ENCODE measurements at regions not wholly inside any gene's neighbourhood (a gene's known extent, or its start where the extent isn't known, plus 50 kb on each side); places are given as distances from the start of the nearest gene placed in this dataset.
A peak's percentile ranks its signal among the peaks of the same experiment; 100 is the strongest.

GRCh38 chr10:27611236-27611635 lies 107.1 kb downstream of the RAB18 start:
- no peaks in the 10 kb centered on the region for H3K9me3 ChIP-seq (ENCODE audit: insufficient read depth, low read length)
- no peaks in the 10 kb centered on the region for H3K27me3 ChIP-seq (ENCODE audit: insufficient read depth, insufficient read length)
- no peaks in the 10 kb centered on the region for H3K4me1 ChIP-seq (ENCODE audit: insufficient read depth, insufficient read length)
- no peak overlapping the region for H3K4me3 ChIP-seq (ENCODE audit: insufficient read length, low read depth)
- DNase-seq (ENCODE audit: low read depth, low spot score) = no peak
- H3K36me3 ChIP-seq (ENCODE audit: insufficient read depth, insufficient read length, low read length) = no peaks in the 10 kb centered on the region
- TF ChIP-seq ZNF274 (IDR thresholded peaks at IDR 0.05; ENCODE audit: low read depth, low read length) (no peak), YY1 (IDR thresholded peaks at IDR 0.05; ENCODE audit: insufficient read depth, insufficient read length) (no peak), SUZ12 (IDR thresholded peaks at IDR 0.05; ENCODE audit: extremely low read depth, insufficient read depth, insufficient read length) (no peak)
- no peak overlapping the region for H3K9ac ChIP-seq (ENCODE audit: insufficient read length, low read depth)

DNA sequence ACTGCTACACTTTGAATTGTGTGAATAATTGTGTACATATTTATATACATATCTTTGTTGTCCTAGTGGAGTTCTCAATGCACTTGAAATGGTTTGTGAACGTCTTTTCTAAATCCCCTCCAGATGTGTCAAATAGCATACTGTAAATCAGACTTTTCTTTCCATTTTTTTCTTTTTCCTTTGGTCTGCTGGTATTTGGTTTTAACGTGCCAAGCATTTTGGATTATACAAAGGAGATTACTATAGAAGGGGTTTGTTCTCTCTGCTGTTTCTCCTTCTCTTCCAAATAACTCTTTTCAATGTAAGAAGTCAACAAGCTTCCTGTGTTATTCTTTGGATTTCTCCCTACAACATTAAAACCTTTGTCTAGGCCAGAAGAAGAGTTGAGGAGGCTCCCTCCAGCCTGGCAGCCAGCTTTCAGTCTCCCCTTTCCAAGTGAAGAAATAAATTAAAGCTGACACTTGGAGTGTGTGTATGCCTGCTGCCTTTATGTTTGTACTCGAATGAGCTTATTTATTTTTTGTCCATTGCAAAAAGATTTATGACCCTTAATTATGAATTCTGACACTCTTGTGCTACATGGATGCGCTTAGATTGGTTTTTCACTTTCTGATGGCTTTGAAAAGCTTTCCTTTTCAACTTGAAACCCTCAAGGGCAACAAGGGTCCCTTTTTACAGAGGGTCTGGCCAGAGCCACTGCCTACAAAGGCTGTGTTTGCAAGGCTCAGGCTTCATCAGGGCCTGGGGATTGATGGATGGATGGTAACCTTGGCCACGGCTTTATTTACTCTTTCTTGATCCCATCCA lies 107.8 kb downstream of the RAB18 start:
- H3K9me3 ChIP-seq (ENCODE audit: insufficient read depth, low read length) = no peaks in the 10 kb centered on the region
- H3K9ac ChIP-seq (ENCODE audit: insufficient read length, low read depth) = no peak overlapping the region
- no peak for DNase-seq (ENCODE audit: low read depth, low spot score)
- H3K27me3 ChIP-seq (ENCODE audit: insufficient read depth, insufficient read length) = no peaks in the 10 kb centered on the region
- no peaks in the 10 kb centered on the region for H3K4me1 ChIP-seq (ENCODE audit: insufficient read depth, insufficient read length)
- no peak for TF ChIP-seq YY1 (IDR thresholded peaks at IDR 0.05; ENCODE audit: insufficient read depth, insufficient read length)
- no peak for TF ChIP-seq SUZ12 (IDR thresholded peaks at IDR 0.05; ENCODE audit: extremely low read depth, insufficient read depth, insufficient read length)
- no peak for TF ChIP-seq ZNF274 (IDR thresholded peaks at IDR 0.05; ENCODE audit: low read depth, low read length)
- H3K36me3 ChIP-seq (ENCODE audit: insufficient read depth, insufficient read length, low read length) = no peaks in the 10 kb centered on the region
- H3K4me3 ChIP-seq (ENCODE audit: insufficient read length, low read depth) = no peak overlapping the region

GRCh38 chr10:27612551-27613035 lies 108.5 kb downstream of the RAB18 start:
- no peaks in the 10 kb centered on the region for H3K4me1 ChIP-seq (ENCODE audit: insufficient read depth, insufficient read length)
- H3K36me3 ChIP-seq (ENCODE audit: insufficient read depth, insufficient read length, low read length) = no peaks in the 10 kb centered on the region
- TF ChIP-seq YY1 (IDR thresholded peaks at IDR 0.05; ENCODE audit: insufficient read depth, insufficient read length) (no peak), SUZ12 (IDR thresholded peaks at IDR 0.05; ENCODE audit: extremely low read depth, insufficient read depth, insufficient read length) (no peak), ZNF274 (IDR thresholded peaks at IDR 0.05; ENCODE audit: low read depth, low read length) (no peak)
- no peaks in the 10 kb centered on the region for H3K9me3 ChIP-seq (ENCODE audit: insufficient read depth, low read length)
- H3K9ac ChIP-seq (ENCODE audit: insufficient read length, low read depth) = no peak overlapping the region
- no peak for DNase-seq (ENCODE audit: low read depth, low spot score)
- no peak overlapping the region for H3K4me3 ChIP-seq (ENCODE audit: insufficient read length, low read depth)
- H3K27me3 ChIP-seq (ENCODE audit: insufficient read depth, insufficient read length) = no peaks in the 10 kb centered on the region

- H3K27me3 ChIP-seq (ENCODE audit: insufficient read depth, insufficient read length) = no peaks in the 10 kb centered on the region
- H3K9ac ChIP-seq (ENCODE audit: insufficient read length, low read depth) = no peak overlapping the region
- TF ChIP-seq ZNF274 (IDR thresholded peaks at IDR 0.05; ENCODE audit: low read depth, low read length) = no peak
- no peak for TF ChIP-seq YY1 (IDR thresholded peaks at IDR 0.05; ENCODE audit: insufficient read depth, insufficient read length)
- TF ChIP-seq SUZ12 (IDR thresholded peaks at IDR 0.05; ENCODE audit: extremely low read depth, insufficient read depth, insufficient read length) = no peak
- H3K9me3 ChIP-seq (ENCODE audit: insufficient read depth, low read length) = peaks cover 6% of the 10 kb centered on the region; the same call in 1 of the 2 replicates
- no peaks in the 10 kb centered on the region for H3K4me1 ChIP-seq (ENCODE audit: insufficient read depth, insufficient read length)
- no peaks in the 10 kb centered on the region for H3K36me3 ChIP-seq (ENCODE audit: insufficient read depth, insufficient read length, low read length)
- peak; percentile 28 for DNase-seq (ENCODE audit: low read depth, low spot score)
- no peak overlapping the region for H3K4me3 ChIP-seq (ENCODE audit: insufficient read length, low read depth)
These were observed 110.7 kb downstream of the RAB18 start for GRCh38 chr10:27614776-27615175.

DNA sequence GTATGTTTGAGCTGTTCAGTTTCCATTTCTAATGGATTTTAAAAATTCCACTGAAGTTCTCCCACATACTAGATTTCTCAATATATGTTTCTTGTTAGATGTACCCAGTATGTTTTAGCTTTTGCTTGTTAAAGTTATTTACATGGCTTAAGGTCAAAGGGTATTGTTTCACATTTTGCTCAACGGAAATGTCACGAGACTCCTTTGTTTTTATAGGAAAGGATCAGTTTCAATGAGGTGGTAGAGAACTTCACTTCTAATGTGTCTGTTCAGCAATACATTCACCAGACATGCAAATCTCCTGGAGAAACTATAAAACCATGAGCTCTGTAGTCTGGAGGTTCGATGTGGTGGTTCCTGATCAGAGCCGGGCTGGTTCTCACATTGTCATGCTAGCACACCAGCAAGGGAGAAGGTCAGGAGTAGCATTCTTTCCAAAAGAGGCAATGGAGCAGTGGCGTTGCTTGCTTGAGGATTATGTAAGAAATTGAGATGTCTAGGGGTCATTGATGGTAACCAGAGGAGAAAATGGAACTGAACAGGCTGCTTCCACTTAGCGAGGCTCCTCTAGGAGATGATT lies 114.0 kb downstream of the RAB18 start:
- H3K27me3 ChIP-seq (ENCODE audit: insufficient read depth, insufficient read length) = no peaks in the 10 kb centered on the region
- no peak overlapping the region for H3K9ac ChIP-seq (ENCODE audit: insufficient read length, low read depth)
- no peaks in the 10 kb centered on the region for H3K36me3 ChIP-seq (ENCODE audit: insufficient read depth, insufficient read length, low read length)
- DNase-seq (ENCODE audit: low read depth, low spot score) = no peak
- H3K4me1 ChIP-seq (ENCODE audit: insufficient read depth, insufficient read length) = no peaks in the 10 kb centered on the region
- TF ChIP-seq SUZ12 (IDR thresholded peaks at IDR 0.05; ENCODE audit: extremely low read depth, insufficient read depth, insufficient read length) (no peak), ZNF274 (IDR thresholded peaks at IDR 0.05; ENCODE audit: low read depth, low read length) (no peak), YY1 (IDR thresholded peaks at IDR 0.05; ENCODE audit: insufficient read depth, insufficient read length) (no peak)
- H3K4me3 ChIP-seq (ENCODE audit: insufficient read length, low read depth) = no peak overlapping the region
- peaks cover 6% of the 10 kb centered on the region; the same call in 1 of the 2 replicates for H3K9me3 ChIP-seq (ENCODE audit: insufficient read depth, low read length)

GRCh38 chr10:27618906-27619305 lies 114.8 kb downstream of the RAB18 start:
- Histone ChIP-seq H3K4me3 (ENCODE audit: insufficient read length, low read depth) (no peak overlapping the region), H3K36me3 (ENCODE audit: insufficient read depth, insufficient read length, low read length) (no peaks in the 10 kb centered on the region), H3K4me1 (ENCODE audit: insufficient read depth, insufficient read length) (no peaks in the 10 kb centered on the region), H3K9ac (ENCODE audit: insufficient read length, low read depth) (no peak overlapping the region), H3K27me3 (ENCODE audit: insufficient read depth, insufficient read length) (no peaks in the 10 kb centered on the region), H3K9me3 (ENCODE audit: insufficient read depth, low read length) (peaks cover 6% of the 10 kb centered on the region; the same call in 1 of the 2 replicates)
- no peak for TF ChIP-seq ZNF274 (IDR thresholded peaks at IDR 0.05; ENCODE audit: low read depth, low read length)
- TF ChIP-seq YY1 (IDR thresholded peaks at IDR 0.05; ENCODE audit: insufficient read depth, insufficient read length) = no peak
- TF ChIP-seq SUZ12 (IDR thresholded peaks at IDR 0.05; ENCODE audit: extremely low read depth, insufficient read depth, insufficient read length) = no peak
- DNase-seq (ENCODE audit: low read depth, low spot score) = no peak

DNA sequence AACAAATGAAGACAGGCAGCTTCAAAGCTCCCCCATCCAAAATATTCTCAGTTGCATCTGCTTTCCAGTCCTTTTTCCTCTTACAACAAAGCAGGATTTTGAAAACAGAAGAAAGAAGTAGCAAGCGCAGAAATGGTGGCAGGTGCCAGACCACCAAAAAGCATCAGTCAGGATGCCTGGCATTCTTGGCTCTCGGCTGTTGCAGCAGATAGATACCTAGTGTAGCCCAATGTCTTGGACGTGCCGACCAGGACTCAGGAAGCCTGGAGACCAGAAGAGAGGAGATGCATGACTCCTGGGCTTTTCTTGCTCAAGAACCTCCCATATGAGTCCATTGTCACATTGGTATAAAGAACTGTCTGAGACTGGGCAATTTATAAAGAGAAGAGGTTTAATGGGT lies 115.2 kb downstream of the RAB18 start:
- H3K4me3 ChIP-seq (ENCODE audit: insufficient read length, low read depth) = no peak overlapping the region
- H3K36me3 ChIP-seq (ENCODE audit: insufficient read depth, insufficient read length, low read length) = no peaks in the 10 kb centered on the region
- peaks cover 6% of the 10 kb centered on the region; the same call in 1 of the 2 replicates for H3K9me3 ChIP-seq (ENCODE audit: insufficient read depth, low read length)
- H3K27me3 ChIP-seq (ENCODE audit: insufficient read depth, insufficient read length) = no peaks in the 10 kb centered on the region
- no peak for DNase-seq (ENCODE audit: low read depth, low spot score)
- H3K9ac ChIP-seq (ENCODE audit: insufficient read length, low read depth) = no peak overlapping the region
- no peak for TF ChIP-seq YY1 (IDR thresholded peaks at IDR 0.05; ENCODE audit: insufficient read depth, insufficient read length)
- H3K4me1 ChIP-seq (ENCODE audit: insufficient read depth, insufficient read length) = no peaks in the 10 kb centered on the region
